ENCODE measurements at regions not wholly inside any gene's neighbourhood (a gene's known extent, or its start where the extent isn't known, plus 50 kb on each side); places are given as distances from the start of the nearest gene placed in this dataset.
"Not testable (repeated sequence)": the region's sequence is repeated elsewhere in the genome, so short reads cannot be mapped to it uniquely, and the experiment has no call there.

DNA sequence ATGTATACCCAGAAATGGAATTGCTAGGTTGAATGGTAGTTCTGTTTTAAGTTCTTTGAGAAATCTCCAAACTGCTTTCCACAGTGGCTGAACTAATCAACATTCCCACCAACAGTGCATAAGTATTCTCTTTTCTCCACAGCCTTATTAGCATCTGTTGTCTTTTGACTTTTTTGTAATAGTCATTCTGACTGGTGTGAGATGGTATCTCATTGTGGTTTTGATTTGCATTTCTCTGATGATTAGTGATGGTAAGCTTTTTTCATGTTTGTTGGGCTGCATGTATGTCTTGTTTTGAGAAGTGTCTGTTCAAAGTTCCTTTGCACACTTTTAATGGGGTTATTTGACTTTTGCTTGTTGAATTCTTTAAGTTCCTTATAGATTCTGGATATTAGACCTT, 52.4 kb upstream of the EHHADH start:
- not testable (repeated sequence) for DNase-seq (ENCODE audit: low spot score)

DNA sequence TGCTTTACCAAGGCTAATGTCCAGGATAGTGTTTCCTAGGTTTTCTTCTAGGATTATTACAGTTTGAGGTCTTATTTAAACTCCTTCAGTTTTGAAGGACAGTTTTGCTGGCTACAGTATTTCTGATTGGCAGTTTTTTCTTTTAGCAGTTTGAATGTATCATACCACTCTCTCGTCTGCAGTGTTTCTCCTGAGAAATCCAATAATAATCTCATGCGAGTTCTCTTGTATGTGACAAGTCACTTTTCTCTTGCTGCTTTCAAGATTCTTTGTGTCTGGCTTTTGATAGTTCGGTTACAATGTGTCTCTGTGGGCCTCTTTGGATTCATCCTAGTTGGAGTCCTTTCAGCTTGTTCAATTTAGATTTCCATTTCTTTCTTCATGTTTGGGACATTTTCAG, 53.0 kb upstream of the EHHADH start:
- DNase-seq (ENCODE audit: low spot score), result no peak

DNA sequence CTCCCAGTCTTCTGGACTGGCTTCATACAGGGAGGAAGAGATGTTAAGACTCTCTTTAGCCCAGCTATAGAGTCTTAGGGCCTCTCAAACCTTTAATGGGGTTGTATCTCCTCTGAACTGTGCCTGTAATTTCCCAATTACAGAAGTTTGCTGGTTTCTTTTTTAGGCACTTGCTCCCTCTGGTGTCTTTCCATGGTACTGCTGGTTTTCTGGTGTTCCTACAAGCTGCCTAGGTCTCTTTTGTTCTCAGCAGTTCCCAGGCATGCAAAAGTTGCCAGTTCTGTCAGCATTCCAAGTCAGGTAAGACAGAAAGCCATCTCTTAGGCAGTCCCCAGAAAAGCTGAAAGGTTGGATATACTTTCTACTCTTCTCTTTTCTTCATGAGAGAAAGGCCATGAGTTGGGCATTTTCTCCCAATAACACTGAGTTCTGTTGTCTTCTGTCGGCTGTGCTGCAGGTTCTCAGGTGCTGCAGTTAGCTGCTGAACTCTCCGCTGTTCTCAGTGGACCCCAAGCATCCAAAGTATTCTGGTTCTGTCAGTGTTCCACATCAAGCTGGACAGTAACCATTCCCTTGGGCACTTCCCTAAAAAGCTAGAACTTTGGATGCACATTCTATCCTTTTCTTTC, 54.4 kb upstream of the EHHADH start:
- peak; percentile 73 for DNase-seq (ENCODE audit: low spot score)

DNA sequence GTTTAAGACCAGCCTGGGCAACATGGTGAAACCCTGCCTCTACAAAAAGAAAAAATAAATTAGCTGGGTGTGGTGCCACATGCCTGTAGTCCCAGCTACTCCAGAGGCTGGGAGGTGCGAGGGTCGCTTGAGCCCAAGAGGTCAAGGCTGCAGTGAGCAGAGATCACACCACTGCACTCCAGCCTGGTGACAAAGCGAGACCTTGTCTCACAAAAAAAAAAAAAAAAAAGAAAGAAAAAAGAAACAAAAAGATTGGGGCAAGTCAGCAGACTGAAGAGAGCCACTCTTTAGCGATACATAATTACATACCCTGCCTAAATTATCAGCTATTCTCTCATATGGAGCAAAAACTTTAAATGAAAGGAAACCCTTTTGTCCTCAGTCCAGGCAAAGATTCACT, 53.6 kb upstream of the MAP3K13 start:
- DNase-seq (ENCODE audit: low spot score), result no peak

DNA sequence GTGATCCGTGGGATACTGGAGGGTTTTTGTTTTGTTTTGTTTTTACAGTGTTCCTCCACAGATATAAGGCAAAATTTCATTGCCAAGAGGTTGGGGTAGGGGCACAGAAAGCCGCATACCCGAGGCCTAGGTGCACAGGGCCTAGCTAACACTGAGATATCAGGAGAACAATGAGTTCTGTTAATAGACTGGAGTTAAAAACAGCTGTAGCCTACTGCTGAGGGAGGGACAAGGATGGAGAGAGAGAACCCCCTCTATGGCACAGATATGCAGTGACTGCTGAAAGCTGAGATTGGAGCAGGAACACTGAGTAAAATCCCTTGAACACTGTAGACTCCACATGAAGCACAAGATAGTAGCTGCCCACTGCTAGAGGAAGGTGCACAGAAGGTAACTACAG, 53.1 kb upstream of the MAP3K13 start:
- DNase-seq (ENCODE audit: low spot score), result no peak

DNA sequence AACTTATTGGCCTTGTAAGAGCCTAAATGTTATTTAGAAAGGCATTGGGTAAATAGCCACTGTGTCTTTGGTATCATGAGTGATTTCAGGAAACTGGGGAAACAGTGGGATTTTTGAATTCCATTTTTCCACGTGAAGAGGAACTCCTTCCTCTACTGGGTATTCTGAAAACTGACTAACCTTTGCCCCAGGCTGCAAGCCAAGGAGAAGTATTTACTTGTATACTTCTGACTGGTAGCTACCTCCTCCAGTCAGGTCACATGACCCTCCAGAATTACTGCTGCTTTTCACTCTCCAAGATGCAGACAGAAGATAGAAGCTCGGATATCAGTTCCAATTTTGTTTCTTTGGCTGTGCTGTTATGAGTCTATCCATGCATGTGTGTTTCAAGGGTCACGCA, 50.9 kb upstream of the MAP3K13 start:
- no peak for DNase-seq (ENCODE audit: low spot score)

All from kidney tubule cell (primary cell).